ENCODE measurements at regions not wholly inside any gene's neighbourhood (a gene's known extent, or its start where the extent isn't known, plus 50 kb on each side); places are given as distances from the start of the nearest gene placed in this dataset.

DNA sequence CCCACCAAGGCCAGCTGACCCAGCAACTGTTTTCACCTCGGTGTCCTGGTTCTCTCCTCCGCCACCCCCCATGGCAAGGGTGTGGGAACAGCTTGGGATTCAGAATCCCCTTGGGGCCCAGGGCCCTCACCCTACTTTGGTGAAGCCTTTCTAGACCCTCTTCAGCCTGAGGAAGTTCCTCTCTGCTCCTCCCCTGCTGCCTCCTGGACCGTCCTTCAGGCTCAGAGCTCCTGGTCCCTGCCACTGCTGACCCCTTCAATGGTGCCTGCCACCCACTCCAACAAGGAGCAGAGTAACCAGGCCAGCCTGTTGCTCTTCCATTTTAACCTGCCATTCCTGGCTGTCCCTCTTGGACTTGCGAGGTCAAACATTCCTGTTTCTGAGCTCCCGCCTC is 72.0 kb upstream of the SMNDC1 start:
- Histone ChIP-seq H3K27ac (no peak overlapping the region), H3K79me2 (ENCODE audit: insufficient read depth) (no peaks in the 10 kb centered on the region), H3K36me3 (ENCODE audit: low read depth) (no peaks in the 10 kb centered on the region), H2AFZ (no peak overlapping the region), H3K9ac (no peak overlapping the region), H3K4me2 (ENCODE audit: unreplicated experiment) (no peak overlapping the region), H3K9me3 (ENCODE audit: low read depth) (no peaks in the 10 kb centered on the region), H3F3A (ENCODE audit: insufficient read depth) (no peaks in the 10 kb centered on the region), H3K4me1 (ENCODE audit: insufficient read depth) (no peaks in the 10 kb centered on the region), H3K9me2 (ENCODE audit: insufficient read depth) (no peaks in the 10 kb centered on the region), H4K20me1 (ENCODE audit: insufficient read depth) (no peaks in the 10 kb centered on the region), H3K27me3 (replicated peaks; ENCODE audit: insufficient read depth) (no peaks in the 10 kb centered on the region), H3K4me3 (no peak overlapping the region)
- TF ChIP-seq EZH2 (IDR thresholded peaks at IDR 0.05; ENCODE audit: insufficient read depth, poor library complexity, severe bottlenecking) (no peak), EZH2phosphoT487 (IDR thresholded peaks at IDR 0.05; ENCODE audit: insufficient read depth, low read depth) (no peak)
- in situ Hi-C loops (cut with MboI) = no loop called here
- DNase-seq = no peak
- 94 to 97% methylated on average over 5 of the region's 5 CpGs for WGBS, 2 experiments (ENCODE audit: low coverage in 1 of 2, low lambda C conversion rate in 2 of 2, missing lambda C conversion rate in 2 of 2)

DNA sequence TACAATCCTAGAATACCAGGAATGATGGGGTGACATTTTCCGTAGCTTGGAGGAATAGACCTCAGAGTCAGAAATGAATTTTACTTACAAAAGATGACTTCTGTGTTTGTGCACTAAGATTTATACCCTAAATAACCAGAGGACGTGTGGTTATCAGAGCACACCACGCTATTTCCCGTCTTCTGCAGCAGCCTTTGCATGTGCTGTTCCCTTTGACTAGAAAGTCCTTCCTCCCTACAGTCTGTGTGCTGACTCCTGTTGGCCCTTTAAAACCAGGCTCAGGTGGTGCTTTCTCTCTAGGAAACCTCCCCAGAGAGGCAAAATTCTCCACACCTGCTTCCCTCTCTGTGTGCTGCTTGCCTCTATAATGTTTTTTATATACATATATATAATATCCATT is 73.3 kb upstream of the SMNDC1 start:
- Histone ChIP-seq H4K20me1 (ENCODE audit: insufficient read depth) (no peaks in the 10 kb centered on the region), H3K9me3 (ENCODE audit: low read depth) (no peaks in the 10 kb centered on the region), H3K4me1 (ENCODE audit: insufficient read depth) (no peaks in the 10 kb centered on the region), H3K27ac (no peak overlapping the region), H3K9me2 (ENCODE audit: insufficient read depth) (no peaks in the 10 kb centered on the region), H2AFZ (no peak overlapping the region), H3K27me3 (replicated peaks; ENCODE audit: insufficient read depth) (no peaks in the 10 kb centered on the region), H3K36me3 (ENCODE audit: low read depth) (no peaks in the 10 kb centered on the region), H3F3A (ENCODE audit: insufficient read depth) (no peaks in the 10 kb centered on the region), H3K4me3 (no peak overlapping the region), H3K4me2 (ENCODE audit: unreplicated experiment) (no peak overlapping the region), H3K9ac (no peak overlapping the region), H3K79me2 (ENCODE audit: insufficient read depth) (no peaks in the 10 kb centered on the region)
- 75 to 77% methylated on average over 4 of the region's 4 CpGs for whole genome bisulfite sequencing, 2 experiments (ENCODE audit: low coverage in 1 of 2, low lambda C conversion rate in 2 of 2, missing lambda C conversion rate in 2 of 2)
- TF ChIP-seq EZH2phosphoT487 (IDR thresholded peaks at IDR 0.05; ENCODE audit: insufficient read depth, low read depth) = no peak
- in situ Hi-C loops (cut with MboI) = no loop called here
- no peak for DNase-seq

DNA sequence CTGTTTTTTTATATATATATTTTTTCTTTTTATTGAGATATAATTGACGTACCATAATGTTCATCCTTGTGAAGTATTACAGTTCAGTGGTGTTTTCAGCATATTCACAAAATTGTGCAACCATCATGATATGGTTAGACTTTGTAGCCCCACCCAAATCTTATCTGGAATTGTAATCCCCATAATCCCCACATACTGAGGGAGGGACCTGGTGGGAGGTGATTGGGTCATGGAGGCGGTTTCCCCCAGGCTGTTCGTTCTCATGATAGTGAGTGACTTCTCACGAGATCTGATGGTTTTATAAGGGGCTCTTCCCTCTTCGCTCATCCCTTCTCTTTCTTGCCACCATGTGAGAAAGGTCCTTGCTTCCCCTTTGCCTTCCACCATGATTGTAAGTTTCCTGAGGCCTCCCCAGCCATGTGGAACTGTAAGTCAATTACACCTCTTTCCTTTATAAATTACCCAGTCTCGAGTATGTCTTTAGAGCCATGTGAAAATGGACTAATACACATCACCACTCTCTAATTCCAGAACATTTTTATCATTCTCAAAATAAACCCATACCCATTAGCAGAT is 73.9 kb upstream of the SMNDC1 start:
- no peak overlapping the region for H3K9ac ChIP-seq
- H3K4me2 ChIP-seq (ENCODE audit: unreplicated experiment) = no peak overlapping the region
- H3K79me2 ChIP-seq (ENCODE audit: insufficient read depth) = no peaks in the 10 kb centered on the region
- H3K27me3 ChIP-seq (replicated peaks; ENCODE audit: insufficient read depth) = no peaks in the 10 kb centered on the region
- no peak for DNase-seq
- in situ Hi-C loops (cut with MboI) = no loop called here
- no peak overlapping the region for H3K27ac ChIP-seq
- H3K9me2 ChIP-seq (ENCODE audit: insufficient read depth) = no peaks in the 10 kb centered on the region
- no peak overlapping the region for H2AFZ ChIP-seq
- H3K4me3 ChIP-seq = no peak overlapping the region
- H3F3A ChIP-seq (ENCODE audit: insufficient read depth) = no peaks in the 10 kb centered on the region
- H3K36me3 ChIP-seq (ENCODE audit: low read depth) = no peaks in the 10 kb centered on the region
- 95 to 96% methylated on average over 6 of the region's 6 CpGs for WGBS, 2 experiments (ENCODE audit: low coverage in 1 of 2, low lambda C conversion rate in 2 of 2, missing lambda C conversion rate in 2 of 2)
- no peak for TF ChIP-seq EZH2phosphoT487 (IDR thresholded peaks at IDR 0.05; ENCODE audit: insufficient read depth, low read depth)
- no peak for TF ChIP-seq EZH2 (IDR thresholded peaks at IDR 0.05; ENCODE audit: insufficient read depth, poor library complexity, severe bottlenecking)
- no peaks in the 10 kb centered on the region for H3K4me1 ChIP-seq (ENCODE audit: insufficient read depth)
- no peaks in the 10 kb centered on the region for H4K20me1 ChIP-seq (ENCODE audit: insufficient read depth)
- H3K9me3 ChIP-seq (ENCODE audit: low read depth) = no peaks in the 10 kb centered on the region

DNA sequence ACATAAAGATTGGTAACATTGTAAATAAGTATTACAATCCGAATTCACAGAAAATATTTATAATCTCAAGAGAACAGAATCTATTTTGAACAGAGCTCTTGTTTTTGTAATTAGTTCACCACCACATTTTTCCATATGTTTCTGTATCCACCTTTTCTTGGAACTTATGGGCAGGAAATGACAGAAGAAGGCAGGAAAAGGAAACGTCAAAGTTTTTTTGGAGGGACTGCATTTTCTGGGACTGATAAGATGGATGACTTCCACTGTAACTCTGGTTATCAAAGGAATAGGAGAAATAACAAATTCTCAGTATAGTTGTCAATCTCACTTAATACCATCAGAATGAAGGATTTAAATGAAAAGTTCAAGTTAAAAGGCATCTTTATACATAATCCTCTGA is 75.1 kb upstream of the SMNDC1 start:
- no peak overlapping the region for H3K4me2 ChIP-seq (ENCODE audit: unreplicated experiment)
- in situ Hi-C loops (cut with MboI) = no loop called here
- H3K9me3 ChIP-seq (ENCODE audit: low read depth) = no peaks in the 10 kb centered on the region
- no peak for TF ChIP-seq EZH2 (IDR thresholded peaks at IDR 0.05; ENCODE audit: insufficient read depth, poor library complexity, severe bottlenecking)
- no peak for TF ChIP-seq EZH2phosphoT487 (IDR thresholded peaks at IDR 0.05; ENCODE audit: insufficient read depth, low read depth)
- no peak overlapping the region for H3K27ac ChIP-seq
- DNase-seq = no peak
- no peaks in the 10 kb centered on the region for H3K4me1 ChIP-seq (ENCODE audit: insufficient read depth)
- no peak overlapping the region for H3K4me3 ChIP-seq
- no peaks in the 10 kb centered on the region for H3K9me2 ChIP-seq (ENCODE audit: insufficient read depth)
- H3F3A ChIP-seq (ENCODE audit: insufficient read depth) = no peaks in the 10 kb centered on the region
- no peak overlapping the region for H3K9ac ChIP-seq
- WGBS, 2 experiments (ENCODE audit: low coverage in 1 of 2, low lambda C conversion rate in 2 of 2, missing lambda C conversion rate in 2 of 2) = 66 to 71% methylated on average over 2 of the region's 2 CpGs
- no peak overlapping the region for H2AFZ ChIP-seq
- no peaks in the 10 kb centered on the region for H4K20me1 ChIP-seq (ENCODE audit: insufficient read depth)
- no peaks in the 10 kb centered on the region for H3K36me3 ChIP-seq (ENCODE audit: low read depth)
- H3K79me2 ChIP-seq (ENCODE audit: insufficient read depth) = no peaks in the 10 kb centered on the region
- H3K27me3 ChIP-seq (replicated peaks; ENCODE audit: insufficient read depth) = no peaks in the 10 kb centered on the region

DNA sequence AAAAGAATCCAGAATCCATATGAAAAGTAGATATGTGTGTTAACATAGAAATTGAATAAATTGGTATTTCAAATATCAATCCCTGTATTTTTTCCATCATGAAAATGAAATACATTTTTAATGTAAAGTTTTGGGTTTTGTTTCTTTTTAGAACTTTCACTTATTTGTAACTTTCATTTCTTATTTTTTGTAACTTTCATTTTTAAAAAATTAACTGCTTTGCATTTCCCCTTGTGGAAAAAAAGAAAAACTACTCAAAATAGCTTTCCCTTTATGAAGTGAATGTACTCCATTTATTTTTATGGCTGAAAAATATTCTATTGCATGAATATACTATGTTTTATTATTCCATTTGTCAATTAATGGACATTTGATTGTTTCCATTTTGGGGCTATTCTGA is 75.6 kb upstream of the SMNDC1 start:
- Histone ChIP-seq H3K4me2 (ENCODE audit: unreplicated experiment) (no peak overlapping the region), H3K9ac (no peak overlapping the region), H3F3A (ENCODE audit: insufficient read depth) (no peaks in the 10 kb centered on the region), H3K27ac (no peak overlapping the region), H3K9me2 (ENCODE audit: insufficient read depth) (no peaks in the 10 kb centered on the region), H4K20me1 (ENCODE audit: insufficient read depth) (no peaks in the 10 kb centered on the region), H3K4me3 (no peak overlapping the region), H3K27me3 (replicated peaks; ENCODE audit: insufficient read depth) (no peaks in the 10 kb centered on the region), H3K4me1 (ENCODE audit: insufficient read depth) (no peaks in the 10 kb centered on the region), H2AFZ (no peak overlapping the region), H3K36me3 (ENCODE audit: low read depth) (no peaks in the 10 kb centered on the region), H3K9me3 (ENCODE audit: low read depth) (no peaks in the 10 kb centered on the region), H3K79me2 (ENCODE audit: insufficient read depth) (no peaks in the 10 kb centered on the region)
- DNase-seq = no peak
- in situ Hi-C loops (cut with MboI) = no loop called here
- TF ChIP-seq EZH2 (IDR thresholded peaks at IDR 0.05; ENCODE audit: insufficient read depth, poor library complexity, severe bottlenecking) = no peak
- TF ChIP-seq EZH2phosphoT487 (IDR thresholded peaks at IDR 0.05; ENCODE audit: insufficient read depth, low read depth) = no peak

All from GM23248 (cell line).